A673 (cell line): ENCODE measurements at regions not wholly inside any gene's neighbourhood (a gene's known extent, or its start where the extent isn't known, plus 50 kb on each side); places are given as distances from the start of the nearest gene placed in this dataset.

ENCODE experiments used
- BruUV-seq: library from RNA; stranded (reverse); fragments of 400-500 nt; replicated peaks from 2 replicates; lab custom pipeline; 2021; lab: Mats Ljungman, UMichigan
- CTCF ChIA-PET: fragments of 300-600 bp; sonication (Branson Sonifier 250); formaldehyde crosslinking; loops from one replicate; lab custom pipeline; 2022; ENCODE audit warnings: antibody characterized with exemption; lab: Charles Lee
- POLR2A ChIA-PET: fragments of 300-600 bp; sonication (Branson Sonifier 250); formaldehyde crosslinking; loops from one replicate; lab custom pipeline; 2022; ENCODE audit warnings: antibody characterized with exemption; ENCODE audit not compliant: low non-redundant PET; lab: Charles Lee
- DNase-seq: peaks from one replicate; pipeline ENCODE4 v3.0.0-alpha.2; 2015; ENCODE audit warnings: low spot score
- H3K27ac ChIP-seq: fragments of 200-600 bp; sonication (generic); 2 replicates; pipeline ENCODE4 v1.5.1; 2016; ENCODE audit warnings: mixed run types, low read depth, mild to moderate bottlenecking, mixed read lengths, antibody characterized with exemption, low read length; ENCODE audit not compliant: poor library complexity, severe bottlenecking
- H3K27me3 ChIP-seq: fragments of 200-600 bp; sonication (generic); replicated peaks from 2 replicates; pipeline ENCODE4 v1.6.1; 2017; ENCODE audit warnings: mixed run types, low read depth, mild to moderate bottlenecking, mixed read lengths, antibody characterized with exemption, low read length; ENCODE audit not compliant: insufficient read depth, poor library complexity
- H3K36me3 ChIP-seq: fragments of 200-600 bp; sonication (generic); 2 replicates; pipeline ENCODE4 v1.6.1; 2016; ENCODE audit warnings: mixed run types, mild to moderate bottlenecking, mixed read lengths, antibody characterized with exemption, low read length; ENCODE audit not compliant: insufficient read depth, poor library complexity, severe bottlenecking
- H3K4me1 ChIP-seq: fragments of 200-600 bp; sonication (generic); 2 replicates; pipeline ENCODE4 v1.6.1; 2017; ENCODE audit warnings: mixed run types, mild to moderate bottlenecking, mixed read lengths, antibody characterized with exemption, low read length; ENCODE audit not compliant: insufficient read depth, poor library complexity, severe bottlenecking
- H3K4me3 ChIP-seq: fragments of 200-600 bp; sonication (generic); 2 replicates; pipeline ENCODE4 v1.5.1; 2016; ENCODE audit warnings: low read depth, mixed run types, mild to moderate bottlenecking, mixed read lengths, low read length; ENCODE audit not compliant: poor library complexity, severe bottlenecking
- H3K9me3 ChIP-seq: fragments of 200-600 bp; sonication (generic); 2 replicates; pipeline ENCODE4 v1.6.1; 2016; ENCODE audit warnings: mixed run types, low read depth, mild to moderate bottlenecking, mixed read lengths, antibody characterized with exemption, low read length; ENCODE audit not compliant: poor library complexity, severe bottlenecking
- CTCF ChIP-seq: fragments of 300-800, 200-600 bp; sonication (generic); conservative IDR thresholded peaks from 2 replicates; pipeline ENCODE4 v1.5.1; 2017; ENCODE audit warnings: low read depth, mild to moderate bottlenecking, antibody characterized with exemption, low read length, moderate library complexity, mixed read lengths
- EZH2 ChIP-seq: fragments of 200-600 bp; sonication (generic); IDR thresholded peaks from 2 replicates; pipeline ENCODE4 v1.6.1; 2017; ENCODE audit warnings: borderline replicate concordance, low read depth, mild to moderate bottlenecking, mixed read lengths, antibody characterized with exemption, low read length; ENCODE audit not compliant: poor library complexity, severe bottlenecking
- intact Hi-C: fragments of 100-400 bp; cut with micrococcal nuclease; formaldehyde crosslinking; loops from one replicate; pipeline ENCODE4 v1.10.0; 2022; ENCODE audit not compliant: unreplicated experiment

GRCh38 chr6:158879180-158879579 lies 60.0 kb upstream of the EZR start:
- H3K9me3 ChIP-seq, result peaks cover 7% of the 10 kb centered on the region
- no peaks in the 10 kb centered on the region for H3K27me3 ChIP-seq
- POLR2A ChIA-PET, result no interaction called here
- no peak overlapping the region for H3K4me3 ChIP-seq
- no TSS peak for BruUV-seq
- intact Hi-C loops, result no loop called here
- DNase-seq, result no peak
- H3K36me3 ChIP-seq, result no peaks in the 10 kb centered on the region
- TF ChIP-seq CTCF, result no peak
- CTCF ChIA-PET, result no interaction called here
- no peaks in the 10 kb centered on the region for H3K4me1 ChIP-seq
- H3K27ac ChIP-seq, result no peak overlapping the region

- no peak overlapping the region for H3K4me3 ChIP-seq
- TF ChIP-seq CTCF (no peak), EZH2 (no peak)
- H3K27me3 ChIP-seq, result no peaks in the 10 kb centered on the region
- H3K4me1 ChIP-seq, result no peaks in the 10 kb centered on the region
- CTCF ChIA-PET, result no interaction called here
- no peak overlapping the region for H3K27ac ChIP-seq
- POLR2A ChIA-PET, result no interaction called here
- no peaks in the 10 kb centered on the region for H3K36me3 ChIP-seq
- peaks cover 7% of the 10 kb centered on the region for H3K9me3 ChIP-seq
- intact Hi-C loops, result no loop called here
- no TSS peak for BruUV-seq
- no peak for DNase-seq
Observed at GRCh38 chr6:158877716-158878115, 58.5 kb upstream of the EZR start.

GRCh38 chr6:158876886-158877285 lies 57.7 kb upstream of the EZR start:
- BruUV-seq, result no TSS peak
- H3K4me3 ChIP-seq, result no peak overlapping the region
- CTCF ChIA-PET, result no interaction called here
- POLR2A ChIA-PET, result no interaction called here
- TF ChIP-seq CTCF (no peak), EZH2 (no peak)
- intact Hi-C loops, result no loop called here
- no peak for DNase-seq
- no peak overlapping the region for H3K27ac ChIP-seq
- no peaks in the 10 kb centered on the region for H3K4me1 ChIP-seq
- peaks cover 7% of the 10 kb centered on the region for H3K9me3 ChIP-seq
- no peaks in the 10 kb centered on the region for H3K27me3 ChIP-seq
- no peaks in the 10 kb centered on the region for H3K36me3 ChIP-seq
